HFF-Myc (cell line): ENCODE measurements at regions not wholly inside any gene's neighbourhood (a gene's known extent, or its start where the extent isn't known, plus 50 kb on each side); places are given as distances from the start of the nearest gene placed in this dataset.

Experiments used
- DNase-seq: peaks from one replicate; pipeline ENCODE4 v3.0.0-alpha.2; 2011; ENCODE audit warnings: low read depth; ENCODE audit errors: extremely low read depth
- H3K4me3 ChIP-seq: replicated peaks from 2 replicates; pipeline ENCODE4 v1.5.1; 2011; ENCODE audit warnings: low read depth, mild to moderate bottlenecking, control low read depth, low read length
- TF ChIP-seq, protein P1 (sequence below): IDR thresholded peaks from 2 replicates; pipeline ENCODE4 v1.5.1; 2012; ENCODE audit warnings: mild to moderate bottlenecking, low read depth, low read length, control low read depth; ENCODE audit errors: missing control alignments

DNA sequence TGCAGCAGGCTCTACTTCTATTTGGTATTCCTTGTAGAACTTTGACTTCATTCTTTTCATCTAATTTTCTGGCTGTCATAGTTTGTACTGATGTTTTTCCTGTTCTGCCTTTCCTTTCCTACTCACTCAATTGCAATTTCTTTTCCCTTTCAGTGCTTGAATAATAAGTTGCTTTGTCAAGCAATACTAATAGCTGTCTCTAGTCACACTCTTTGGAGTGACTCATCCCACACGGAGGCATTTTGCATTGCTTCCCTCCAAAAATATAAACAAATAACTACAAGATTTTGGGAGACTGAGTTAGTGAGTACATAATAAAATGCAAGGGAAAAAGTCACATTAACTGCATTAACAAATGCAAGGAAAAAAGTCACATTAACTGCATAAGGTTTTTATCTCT is 465.9 kb downstream of the CDH9 start:
- no peak for DNase-seq
- TF ChIP-seq, protein P1, sequence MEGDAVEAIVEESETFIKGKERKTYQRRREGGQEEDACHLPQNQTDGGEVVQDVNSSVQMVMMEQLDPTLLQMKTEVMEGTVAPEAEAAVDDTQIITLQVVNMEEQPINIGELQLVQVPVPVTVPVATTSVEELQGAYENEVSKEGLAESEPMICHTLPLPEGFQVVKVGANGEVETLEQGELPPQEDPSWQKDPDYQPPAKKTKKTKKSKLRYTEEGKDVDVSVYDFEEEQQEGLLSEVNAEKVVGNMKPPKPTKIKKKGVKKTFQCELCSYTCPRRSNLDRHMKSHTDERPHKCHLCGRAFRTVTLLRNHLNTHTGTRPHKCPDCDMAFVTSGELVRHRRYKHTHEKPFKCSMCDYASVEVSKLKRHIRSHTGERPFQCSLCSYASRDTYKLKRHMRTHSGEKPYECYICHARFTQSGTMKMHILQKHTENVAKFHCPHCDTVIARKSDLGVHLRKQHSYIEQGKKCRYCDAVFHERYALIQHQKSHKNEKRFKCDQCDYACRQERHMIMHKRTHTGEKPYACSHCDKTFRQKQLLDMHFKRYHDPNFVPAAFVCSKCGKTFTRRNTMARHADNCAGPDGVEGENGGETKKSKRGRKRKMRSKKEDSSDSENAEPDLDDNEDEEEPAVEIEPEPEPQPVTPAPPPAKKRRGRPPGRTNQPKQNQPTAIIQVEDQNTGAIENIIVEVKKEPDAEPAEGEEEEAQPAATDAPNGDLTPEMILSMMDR, result no peak
- no peak overlapping the region for H3K4me3 ChIP-seq

DNA sequence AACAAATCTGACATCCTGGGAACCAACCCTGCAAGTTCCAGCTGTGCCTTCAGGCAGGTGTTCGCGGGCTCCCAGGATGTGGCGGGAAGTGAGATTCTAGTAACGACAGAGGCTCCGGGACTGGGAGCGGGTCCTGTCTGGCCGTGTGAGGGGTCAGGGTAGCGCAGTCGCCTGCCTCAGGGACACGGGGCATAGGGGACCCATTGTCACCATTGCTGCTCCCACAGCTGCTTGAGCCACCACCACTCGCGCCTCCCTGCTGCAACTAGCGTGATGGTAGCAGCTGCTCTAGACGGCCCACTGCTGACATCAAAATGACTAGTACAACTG is 468.5 kb downstream of the CDH9 start:
- DNase-seq, result no peak

DNA sequence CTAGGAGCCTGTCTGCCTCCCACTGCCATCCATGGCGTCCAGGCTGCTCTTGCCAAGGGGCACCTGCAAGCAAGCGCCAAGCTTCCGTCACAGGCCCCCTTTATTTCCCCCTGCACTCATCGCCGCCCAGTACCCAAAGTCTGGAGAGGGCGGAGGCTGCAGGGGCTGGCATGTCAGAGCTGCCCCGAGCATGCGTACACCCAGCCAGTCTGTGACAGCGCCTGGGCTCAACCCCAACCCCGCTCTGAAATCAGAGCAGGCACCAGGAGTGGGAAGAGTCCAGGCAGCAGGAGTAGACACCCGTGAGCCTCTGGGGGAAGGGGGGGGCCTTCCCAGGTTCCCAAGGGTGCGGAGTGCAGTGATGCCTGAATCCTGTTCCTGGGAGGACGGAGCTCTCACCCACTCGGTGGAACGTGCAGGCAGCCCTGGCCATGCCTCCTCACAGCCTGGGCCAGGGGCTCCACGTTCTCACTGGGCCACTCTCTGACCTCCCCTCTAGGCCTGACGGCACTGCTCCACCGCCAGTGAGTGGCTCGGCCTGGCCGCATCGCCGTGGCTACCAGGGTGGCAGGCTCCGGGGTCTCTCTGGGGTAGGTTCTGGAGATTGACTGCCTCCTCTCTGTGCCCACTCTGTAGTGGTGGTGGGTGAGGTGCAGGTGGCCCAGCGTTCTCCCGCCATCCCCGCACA is 469.0 kb downstream of the CDH9 start:
- no peak overlapping the region for H3K4me3 ChIP-seq
- DNase-seq, result no peak
- TF ChIP-seq, protein P1, result no peak

More for the DNA sequence above, 468.5 kb downstream of the CDH9 start:
- TF ChIP-seq, protein P1, result no peak
- no peak overlapping the region for H3K4me3 ChIP-seq

DNA sequence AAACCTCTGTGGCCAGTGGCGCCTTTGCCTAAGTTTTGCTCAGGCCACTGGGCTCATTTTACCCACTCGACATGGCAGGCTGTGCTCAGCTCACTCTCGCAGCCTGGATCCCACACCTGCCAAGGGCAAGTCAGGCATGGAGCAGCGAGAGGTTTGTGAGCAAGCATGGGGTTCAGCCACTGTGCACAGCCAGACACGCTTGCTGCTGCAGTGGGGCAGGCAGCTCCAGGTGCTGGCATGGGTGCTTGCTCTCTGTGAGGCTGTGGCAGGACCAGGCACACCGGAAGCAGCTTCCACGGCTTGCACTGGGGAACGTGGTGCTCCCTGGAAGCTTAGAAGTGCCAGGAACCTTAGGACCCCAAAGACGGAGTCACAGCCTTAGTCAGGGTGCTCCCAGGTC is 470.1 kb downstream of the CDH9 start:
- DNase-seq, result no peak
- TF ChIP-seq, protein P1, result no peak
- no peak overlapping the region for H3K4me3 ChIP-seq

DNA sequence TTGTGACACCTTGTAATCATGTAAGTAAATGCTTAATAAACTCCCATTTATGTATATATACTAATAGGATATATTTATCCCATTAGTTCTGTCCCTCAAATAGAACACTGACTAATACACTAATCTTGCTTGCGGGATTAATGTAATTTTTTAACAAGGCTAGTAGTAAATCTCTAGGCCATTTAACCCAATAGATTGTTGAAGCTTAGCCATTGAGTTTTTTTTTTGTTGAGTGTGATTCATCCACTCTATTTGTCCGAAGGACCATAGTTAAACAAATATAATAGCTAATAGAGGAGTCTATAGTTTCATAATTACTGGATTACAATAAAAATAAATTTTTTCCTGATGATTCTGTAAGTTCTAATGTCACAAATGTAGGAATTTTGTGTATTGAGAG is 474.4 kb downstream of the CDH9 start:
- no peak for DNase-seq
- TF ChIP-seq, protein P1, result no peak
- H3K4me3 ChIP-seq, result no peak overlapping the region

DNA sequence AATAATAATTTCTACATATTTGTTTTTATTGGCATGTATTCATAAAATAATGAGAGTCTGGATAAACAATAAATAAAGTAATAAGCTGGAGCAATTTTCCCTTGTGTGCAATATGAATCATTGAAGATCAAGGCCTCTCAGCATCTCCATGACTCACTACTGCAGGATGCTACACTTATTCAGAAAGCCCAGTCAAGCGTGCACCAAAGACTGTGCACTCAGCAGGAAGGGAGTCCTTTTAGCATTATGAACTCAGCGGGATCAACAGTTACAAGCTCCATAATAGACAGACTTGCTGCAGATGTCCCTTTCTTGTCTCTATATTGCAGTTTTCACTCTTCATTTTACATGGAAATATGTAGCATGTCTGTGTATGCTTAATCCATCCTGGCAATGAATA is 485.3 kb downstream of the CDH9 start:
- TF ChIP-seq, protein P1, result no peak
- no peak for DNase-seq
- H3K4me3 ChIP-seq, result no peak overlapping the region

DNA sequence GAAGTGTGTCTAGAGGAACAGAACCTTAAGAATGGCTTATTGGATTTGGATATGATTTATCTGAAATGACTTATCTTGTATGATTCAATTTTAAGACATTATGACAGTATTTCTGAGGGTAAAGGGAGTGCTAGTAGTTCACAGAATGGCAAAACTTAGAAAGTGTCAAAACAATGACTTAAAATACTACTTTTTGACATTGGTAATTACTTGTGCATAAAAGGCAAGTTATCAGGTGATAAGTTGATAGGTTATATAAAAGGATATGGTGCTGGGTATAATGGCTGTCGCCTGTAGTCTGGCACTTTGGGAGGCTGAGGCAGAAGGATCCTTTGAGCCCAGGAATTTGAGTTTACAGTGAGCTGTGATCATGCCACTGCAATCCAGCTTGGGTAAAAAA is 494.4 kb downstream of the CDH9 start:
- no peak for DNase-seq
- no peak overlapping the region for H3K4me3 ChIP-seq
- TF ChIP-seq, protein P1, result no peak
